ENCODE measurements at regions not wholly inside any gene's neighbourhood (a gene's known extent, or its start where the extent isn't known, plus 50 kb on each side); places are given as distances from the start of the nearest gene placed in this dataset.

GRCh38 chr9:96164268-96164683 lies 137.7 kb downstream of the HSD17B3 start:
- TF ChIP-seq CTCF (IDR thresholded peaks at IDR 0.05; ENCODE audit: low read depth, low read length), result no peak
- H3K4me3 ChIP-seq (ENCODE audit: low read depth, low read length), result no peak overlapping the region

- H3K4me3 ChIP-seq (ENCODE audit: low read depth, low read length), result no peak overlapping the region
- TF ChIP-seq CTCF (IDR thresholded peaks at IDR 0.05; ENCODE audit: low read depth, low read length), result no peak
These were observed 138.3 kb downstream of the HSD17B3 start for GRCh38 chr9:96163712-96164111.

- TF ChIP-seq CTCF (IDR thresholded peaks at IDR 0.05; ENCODE audit: low read depth, low read length), result no peak
These were observed 138.8 kb downstream of the HSD17B3 start for GRCh38 chr9:96163161-96163560.

GRCh38 chr9:96161819-96162218 lies 140.2 kb downstream of the HSD17B3 start:
- no peak overlapping the region for H3K4me3 ChIP-seq (ENCODE audit: low read depth, low read length)
- TF ChIP-seq CTCF (IDR thresholded peaks at IDR 0.05; ENCODE audit: low read depth, low read length), result no peak

More at GRCh38 chr9:96163161-96163560, 138.8 kb downstream of the HSD17B3 start:
- no peak overlapping the region for H3K4me3 ChIP-seq (ENCODE audit: low read depth, low read length)

- no peak for TF ChIP-seq CTCF (IDR thresholded peaks at IDR 0.05; ENCODE audit: low read depth, low read length)
- H3K4me3 ChIP-seq (ENCODE audit: low read depth, low read length), result no peak overlapping the region
These were observed 141.1 kb downstream of the HSD17B3 start for GRCh38 chr9:96160866-96161265.

- TF ChIP-seq CTCF (IDR thresholded peaks at IDR 0.05; ENCODE audit: low read depth, low read length), result no peak
These were observed 141.8 kb downstream of the HSD17B3 start for GRCh38 chr9:96160168-96160567.

GRCh38 chr9:96159596-96159995 lies 142.4 kb downstream of the HSD17B3 start:
- TF ChIP-seq CTCF (IDR thresholded peaks at IDR 0.05; ENCODE audit: low read depth, low read length), result no peak
- H3K4me3 ChIP-seq (ENCODE audit: low read depth, low read length), result no peak overlapping the region

More at GRCh38 chr9:96160168-96160567, 141.8 kb downstream of the HSD17B3 start:
- no peak overlapping the region for H3K4me3 ChIP-seq (ENCODE audit: low read depth, low read length)
